OCI-LY1 (cell line): ENCODE measurements at regions not wholly inside any gene's neighbourhood (a gene's known extent, or its start where the extent isn't known, plus 50 kb on each side); places are given as distances from the start of the nearest gene placed in this dataset.
"Not testable (repeated sequence)": the region's sequence is repeated elsewhere in the genome, so short reads cannot be mapped to it uniquely, and the experiment has no call there.

Experiments used
- H2AFZ ChIP-seq: fragments of 200-600 bp; sonication (generic), shearing (Covaris generic); 2 replicates; pipeline ENCODE4 v1.6.0; 2014; ENCODE audit warnings: antibody characterized with exemption, mild to moderate bottlenecking, low read length
- H3F3A ChIP-seq: fragments of 200-600 bp; sonication (generic), shearing (Covaris generic); 2 replicates; pipeline ENCODE4 v1.6.0; 2014; ENCODE audit warnings: mild to moderate bottlenecking, antibody characterized with exemption, low read length, moderate library complexity; ENCODE audit not compliant: insufficient read depth
- H3K27ac ChIP-seq: fragments of 200-600 bp; sonication (generic); 2 replicates; pipeline ENCODE4 v1.5.1; 2014; ENCODE audit warnings: low read length, mixed run types, mild to moderate bottlenecking, low read depth; ENCODE audit not compliant: poor library complexity, severe bottlenecking
- H3K27me3 ChIP-seq: fragments of 200-600 bp; sonication (generic); 2 replicates; pipeline ENCODE4 v1.6.0; 2014; ENCODE audit warnings: antibody characterized with exemption, mild to moderate bottlenecking, low read length, moderate library complexity; ENCODE audit not compliant: insufficient read depth
- H3K36me3 ChIP-seq: fragments of 200-600 bp; sonication (generic); 2 replicates; pipeline ENCODE4 v1.6.1; 2014; ENCODE audit warnings: mild to moderate bottlenecking, antibody characterized with exemption, low read length, moderate library complexity, mixed read lengths; ENCODE audit not compliant: insufficient read depth
- H3K4me1 ChIP-seq: fragments of 200-600 bp; sonication (generic); 2 replicates; pipeline ENCODE4 v1.5.1; 2014; ENCODE audit warnings: mild to moderate bottlenecking, low read length, moderate library complexity; ENCODE audit not compliant: insufficient read depth, severe bottlenecking
- H3K4me2 ChIP-seq: fragments of 200-600 bp; sonication (generic), shearing (Covaris generic); 2 replicates; pipeline ENCODE4 v1.6.1; 2014; ENCODE audit warnings: low read length
- H3K4me3 ChIP-seq: fragments of 200-600 bp; sonication (generic); 2 replicates; pipeline ENCODE4 v1.5.1; 2014; ENCODE audit warnings: low read length, low read depth, mild to moderate bottlenecking, mixed read lengths; ENCODE audit not compliant: poor library complexity, severe bottlenecking
- H3K79me2 ChIP-seq: fragments of 200-600 bp; shearing (Covaris generic); 2 replicates; pipeline ENCODE4 v1.6.1; 2016; ENCODE audit warnings: mixed run types, low read length, mixed read lengths; ENCODE audit not compliant: insufficient read depth
- H3K9ac ChIP-seq: fragments of 200-600 bp; sonication (generic), shearing (Covaris generic); 2 replicates; pipeline ENCODE4 v1.6.1; 2014; ENCODE audit warnings: mild to moderate bottlenecking, low read length, mixed read lengths
- H3K9me2 ChIP-seq: fragments of 200-600 bp; sonication (generic), shearing (Covaris generic); 2 replicates; pipeline ENCODE4 v1.6.1; 2014; ENCODE audit warnings: low read depth, mild to moderate bottlenecking, low read length, mixed read lengths
- H3K9me3 ChIP-seq: fragments of 200-600 bp; shearing (Covaris generic); 2 replicates; pipeline ENCODE4 v1.6.1; 2014; ENCODE audit warnings: low read length, mixed read lengths
- H4K20me1 ChIP-seq: fragments of 200-600 bp; sonication (generic), shearing (Covaris generic); 2 replicates; pipeline ENCODE4 v1.6.0; 2016; ENCODE audit warnings: mild to moderate bottlenecking, low read length; ENCODE audit not compliant: insufficient read depth
- EZH2 ChIP-seq: fragments of 200-600 bp; sonication (generic), shearing (Covaris generic); IDR thresholded peaks from 2 replicates; pipeline ENCODE4 v1.8.0; 2017; ENCODE audit warnings: borderline replicate concordance, mixed run types, mild to moderate bottlenecking, antibody characterized with exemption, low read length, moderate library complexity, mixed read lengths
- TF ChIP-seq, protein P1 (sequence below): fragments of 200-600 bp; sonication (generic), shearing (Covaris generic); IDR thresholded peaks from 2 replicates; pipeline ENCODE4 v1.5.1; 2017; ENCODE audit warnings: mild to moderate bottlenecking, antibody characterized with exemption, low read length, moderate library complexity, mixed read lengths

GRCh38 chr5:27093279-27093678 is 54.9 kb upstream of the CDH9 start:
- Histone ChIP-seq H3K36me3 (no peaks in the 10 kb centered on the region), H3K79me2 (no peaks in the 10 kb centered on the region), H4K20me1 (no peaks in the 10 kb centered on the region), H3K4me3 (no peak overlapping the region), H3F3A (no peaks in the 10 kb centered on the region), H3K27ac (no peak overlapping the region), H3K9me2 (no peaks in the 10 kb centered on the region), H2AFZ (no peak overlapping the region), H3K4me2 (no peak overlapping the region), H3K27me3 (no peaks in the 10 kb centered on the region), H3K9me3 (no peaks in the 10 kb centered on the region), H3K9ac (no peak overlapping the region), H3K4me1 (no peaks in the 10 kb centered on the region)
- TF ChIP-seq EZH2 = no peak
- TF ChIP-seq, protein P1, sequence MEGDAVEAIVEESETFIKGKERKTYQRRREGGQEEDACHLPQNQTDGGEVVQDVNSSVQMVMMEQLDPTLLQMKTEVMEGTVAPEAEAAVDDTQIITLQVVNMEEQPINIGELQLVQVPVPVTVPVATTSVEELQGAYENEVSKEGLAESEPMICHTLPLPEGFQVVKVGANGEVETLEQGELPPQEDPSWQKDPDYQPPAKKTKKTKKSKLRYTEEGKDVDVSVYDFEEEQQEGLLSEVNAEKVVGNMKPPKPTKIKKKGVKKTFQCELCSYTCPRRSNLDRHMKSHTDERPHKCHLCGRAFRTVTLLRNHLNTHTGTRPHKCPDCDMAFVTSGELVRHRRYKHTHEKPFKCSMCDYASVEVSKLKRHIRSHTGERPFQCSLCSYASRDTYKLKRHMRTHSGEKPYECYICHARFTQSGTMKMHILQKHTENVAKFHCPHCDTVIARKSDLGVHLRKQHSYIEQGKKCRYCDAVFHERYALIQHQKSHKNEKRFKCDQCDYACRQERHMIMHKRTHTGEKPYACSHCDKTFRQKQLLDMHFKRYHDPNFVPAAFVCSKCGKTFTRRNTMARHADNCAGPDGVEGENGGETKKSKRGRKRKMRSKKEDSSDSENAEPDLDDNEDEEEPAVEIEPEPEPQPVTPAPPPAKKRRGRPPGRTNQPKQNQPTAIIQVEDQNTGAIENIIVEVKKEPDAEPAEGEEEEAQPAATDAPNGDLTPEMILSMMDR = no peak

DNA sequence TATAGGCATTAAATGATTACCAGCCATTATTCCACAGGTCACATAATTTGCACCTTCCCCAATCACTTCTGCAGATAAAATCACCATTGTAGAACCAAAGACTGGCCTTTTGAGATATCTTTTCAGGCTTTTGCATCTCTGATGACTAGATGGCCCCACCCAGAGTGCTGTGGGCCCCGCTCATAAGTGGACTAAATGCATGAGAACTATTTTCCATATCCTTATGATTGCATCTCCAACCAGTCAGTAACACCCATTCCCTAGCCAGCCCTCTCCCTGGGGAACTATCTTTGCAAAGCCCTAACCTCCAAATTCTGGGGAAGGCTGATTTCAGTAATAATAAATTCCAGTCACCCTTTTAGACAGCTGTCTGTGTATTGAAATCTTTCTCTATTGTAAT is 53.5 kb upstream of the CDH9 start:
- Histone ChIP-seq H3K4me2 (no peak overlapping the region), H3K27me3 (no peaks in the 10 kb centered on the region)

GRCh38 chr5:27088822-27089221 is 50.4 kb upstream of the CDH9 start:
- H3K9ac ChIP-seq, H3K27me3 ChIP-seq, H3K27ac ChIP-seq, H3K9me2 ChIP-seq, H4K20me1 ChIP-seq, H3K79me2 ChIP-seq, H3K4me2 ChIP-seq, H3K4me3 ChIP-seq, H3K4me1 ChIP-seq, H3K36me3 ChIP-seq, H2AFZ ChIP-seq, H3K9me3 ChIP-seq, H3F3A ChIP-seq: not testable (repeated sequence)

More for the DNA sequence above, 53.5 kb upstream of the CDH9 start:
- no peak overlapping the region for H3K27ac ChIP-seq
- no peak overlapping the region for H3K4me3 ChIP-seq
- H3K36me3 ChIP-seq = no peaks in the 10 kb centered on the region
- H3F3A ChIP-seq = no peaks in the 10 kb centered on the region
- TF ChIP-seq, protein P1 = no peak
- no peak for TF ChIP-seq EZH2
- no peak overlapping the region for H2AFZ ChIP-seq
- no peaks in the 10 kb centered on the region for H3K4me1 ChIP-seq
- no peak overlapping the region for H3K9ac ChIP-seq
- no peaks in the 10 kb centered on the region for H3K9me2 ChIP-seq
- H3K79me2 ChIP-seq = no peaks in the 10 kb centered on the region
- no peaks in the 10 kb centered on the region for H4K20me1 ChIP-seq
- no peaks in the 10 kb centered on the region for H3K9me3 ChIP-seq
